Skeletal muscle tissue (tissue), 3 donors: ENCODE measurements at regions not wholly inside any gene's neighbourhood (a gene's known extent, or its start where the extent isn't known, plus 50 kb on each side); places are given as distances from the start of the nearest gene placed in this dataset.

Source experiments
- H3K27ac ChIP-seq: one replicate; pipeline ENCODE4 v1.7.0; 2013; ENCODE audit warnings: mild to moderate bottlenecking, low read depth, low read length, inconsistent platforms
- H3K27me3 ChIP-seq, 3 donors: one replicate each; pipeline ENCODE4 v1.7.0; 2013; ENCODE audit warnings: low read length in 3 of 3; ENCODE audit not compliant: control insufficient read depth in 3 of 3, insufficient read depth in 3 of 3
- H3K36me3 ChIP-seq, 3 donors: one replicate each; pipeline ENCODE4 v1.7.0; 2013; ENCODE audit warnings: low read length in 3 of 3; ENCODE audit not compliant: control insufficient read depth in 3 of 3, insufficient read depth in 3 of 3
- H3K4me1 ChIP-seq, 3 donors: one replicate each; pipeline ENCODE4 v1.7.0; 2013; ENCODE audit warnings: low read length in 3 of 3, mild to moderate bottlenecking in 3 of 3; ENCODE audit not compliant: control insufficient read depth in 3 of 3, insufficient read depth in 3 of 3
- H3K4me3 ChIP-seq, 3 donors: one replicate each; pipeline ENCODE4 v1.7.0; 2013; ENCODE audit warnings: low read length in 3 of 3
- H3K9ac ChIP-seq, 3 donors: one replicate each; pipeline ENCODE4 v1.7.0; 2013; ENCODE audit warnings: low read length in 3 of 3, mild to moderate bottlenecking in 3 of 3, moderate library complexity in 2 of 3, low read depth in 1 of 3
- H3K9me3 ChIP-seq, 3 donors: one replicate each; pipeline ENCODE4 v1.7.0; 2013; ENCODE audit warnings: low read length in 3 of 3; ENCODE audit not compliant: control insufficient read depth in 3 of 3
- donor health status: Osteomylitis.

- no peaks in the 10 kb centered on the region for H3K27me3 ChIP-seq
- H3K27ac ChIP-seq, result no peak overlapping the region
Observed at GRCh38 chr6:137759624-137760023, 107.4 kb upstream of the TNFAIP3 start.

GRCh38 chr6:137761072-137761471 lies 106.0 kb upstream of the TNFAIP3 start:
- Histone ChIP-seq H3K4me1 (no peaks in the 10 kb centered on the region), H3K27ac (no peak overlapping the region)

More at GRCh38 chr6:137759624-137760023, 107.4 kb upstream of the TNFAIP3 start:
- Histone ChIP-seq H3K9me3 (no peaks in the 10 kb centered on the region), H3K36me3 (no peaks in the 10 kb centered on the region), H3K4me1 (no peaks in the 10 kb centered on the region), H3K4me3 (no peak overlapping the region), H3K9ac (no peak overlapping the region)

GRCh38 chr6:137761487-137761886 lies 105.6 kb upstream of the TNFAIP3 start:
- H3K36me3 ChIP-seq, result no peaks in the 10 kb centered on the region
- no peak overlapping the region for H3K4me3 ChIP-seq
- no peak overlapping the region for H3K9ac ChIP-seq
- no peaks in the 10 kb centered on the region for H3K4me1 ChIP-seq
- no peaks in the 10 kb centered on the region for H3K27me3 ChIP-seq
- no peaks in the 10 kb centered on the region for H3K9me3 ChIP-seq
- H3K27ac ChIP-seq, result no peak overlapping the region

More at GRCh38 chr6:137761072-137761471, 106.0 kb upstream of the TNFAIP3 start:
- H3K27me3 ChIP-seq, result no peaks in the 10 kb centered on the region
- H3K36me3 ChIP-seq, result no peaks in the 10 kb centered on the region
- H3K9ac ChIP-seq, result no peak overlapping the region
- H3K4me3 ChIP-seq, result no peak overlapping the region
- no peaks in the 10 kb centered on the region for H3K9me3 ChIP-seq

- Histone ChIP-seq H3K36me3 (no peaks in the 10 kb centered on the region), H3K4me1 (no peaks in the 10 kb centered on the region), H3K9me3 (no peaks in the 10 kb centered on the region), H3K27ac (no peak overlapping the region), H3K4me3 (no peak overlapping the region), H3K27me3 (no peaks in the 10 kb centered on the region), H3K9ac (no peak overlapping the region)
Observed at GRCh38 chr6:137762168-137763090, 104.6 kb upstream of the TNFAIP3 start.

GRCh38 chr6:137763436-137763835 lies 103.6 kb upstream of the TNFAIP3 start:
- no peak overlapping the region for H3K9ac ChIP-seq
- H3K27me3 ChIP-seq, result no peaks in the 10 kb centered on the region
- no peaks in the 10 kb centered on the region for H3K9me3 ChIP-seq
- no peaks in the 10 kb centered on the region for H3K4me1 ChIP-seq
- H3K4me3 ChIP-seq, result no peak overlapping the region
- H3K36me3 ChIP-seq, result no peaks in the 10 kb centered on the region
- no peak overlapping the region for H3K27ac ChIP-seq

GRCh38 chr6:137763886-137764285 lies 103.2 kb upstream of the TNFAIP3 start:
- no peak overlapping the region for H3K9ac ChIP-seq
- no peak overlapping the region for H3K27ac ChIP-seq
- H3K27me3 ChIP-seq, result no peaks in the 10 kb centered on the region
- no peaks in the 10 kb centered on the region for H3K4me1 ChIP-seq
- no peaks in the 10 kb centered on the region for H3K9me3 ChIP-seq
- H3K36me3 ChIP-seq, result no peaks in the 10 kb centered on the region
- no peak overlapping the region for H3K4me3 ChIP-seq

- Histone ChIP-seq H3K9me3 (no peaks in the 10 kb centered on the region), H3K27me3 (no peaks in the 10 kb centered on the region), H3K4me3 (no peak overlapping the region), H3K27ac (no peak overlapping the region), H3K4me1 (no peaks in the 10 kb centered on the region), H3K9ac (no peak overlapping the region), H3K36me3 (no peaks in the 10 kb centered on the region)
Observed at GRCh38 chr6:137764464-137764863, 102.6 kb upstream of the TNFAIP3 start.

- H3K4me3 ChIP-seq, result no peak overlapping the region
- no peaks in the 10 kb centered on the region for H3K9me3 ChIP-seq
- no peaks in the 10 kb centered on the region for H3K4me1 ChIP-seq
- no peaks in the 10 kb centered on the region for H3K36me3 ChIP-seq
- no peak overlapping the region for H3K9ac ChIP-seq
- H3K27me3 ChIP-seq, result no peaks in the 10 kb centered on the region
- H3K27ac ChIP-seq, result no peak overlapping the region
Observed at GRCh38 chr6:137765059-137765458, 102.0 kb upstream of the TNFAIP3 start.

- H3K27me3 ChIP-seq, result no peaks in the 10 kb centered on the region
- H3K9me3 ChIP-seq, result no peaks in the 10 kb centered on the region
- no peak overlapping the region for H3K4me3 ChIP-seq
- H3K27ac ChIP-seq, result no peak overlapping the region
- H3K9ac ChIP-seq, result no peak overlapping the region
- H3K4me1 ChIP-seq, result no peaks in the 10 kb centered on the region
- H3K36me3 ChIP-seq, result no peaks in the 10 kb centered on the region
Observed at GRCh38 chr6:137766596-137767370, 100.3 kb upstream of the TNFAIP3 start.

GRCh38 chr6:137767465-137767864 lies 99.6 kb upstream of the TNFAIP3 start:
- H3K27ac ChIP-seq, result no peak overlapping the region
- H3K36me3 ChIP-seq, result no peaks in the 10 kb centered on the region
- no peak overlapping the region for H3K9ac ChIP-seq
- H3K9me3 ChIP-seq, result no peaks in the 10 kb centered on the region
- H3K4me3 ChIP-seq, result no peak overlapping the region
- no peaks in the 10 kb centered on the region for H3K4me1 ChIP-seq
- H3K27me3 ChIP-seq, result no peaks in the 10 kb centered on the region
